Left ventricle myocardium inferior (tissue), 1 donor: ENCODE measurements at regions not wholly inside any gene's neighbourhood (a gene's known extent, or its start where the extent isn't known, plus 50 kb on each side); places are given as distances from the start of the nearest gene placed in this dataset.
"Not testable (repeated sequence)": the region's sequence is repeated elsewhere in the genome, so short reads cannot be mapped to it uniquely, and the experiment has no call there.

Source experiments
- DNase-seq: peaks from one replicate; pipeline ENCODE4 v3.0.0-alpha.2; 2020
- H3K27ac ChIP-seq: fragments of 200-600 bp; replicated peaks from 2 replicates; pipeline ENCODE4 v1.8.0; 2021
- H3K27me3 ChIP-seq: fragments of 200-600 bp; 2 replicates; pipeline ENCODE4 v1.8.0; 2021; ENCODE audit warnings: low read depth
- H3K36me3 ChIP-seq: fragments of 200-600 bp; 2 replicates; pipeline ENCODE4 v1.8.0; 2021
- H3K4me1 ChIP-seq: fragments of 200-600 bp; 2 replicates; pipeline ENCODE4 v1.8.0; 2021
- H3K4me3 ChIP-seq: fragments of 200-600 bp; 2 replicates; pipeline ENCODE4 v1.8.0; 2021; ENCODE audit warnings: mild to moderate bottlenecking, moderate library complexity
- H3K9me3 ChIP-seq: fragments of 200-600 bp; replicated peaks from 2 replicates; pipeline ENCODE4 v1.8.0; 2021
- intact Hi-C: fragments of 100-400 bp; cut with micrococcal nuclease; formaldehyde crosslinking; loops from one replicate; pipeline ENCODE4 v1.11.0; 2022
- TF ChIP-seq, protein P1 (sequence below): fragments of 200-600 bp; IDR thresholded peaks from 2 replicates; pipeline ENCODE4 v1.8.0; 2021; ENCODE audit warnings: antibody characterized with exemption, mild to moderate bottlenecking, borderline replicate concordance
- donor health status: DM: no; HTN: yes; CAD: no; lungs with severe emphysema.

- Histone ChIP-seq H3K27ac (no peak overlapping the region), H3K36me3 (no peaks in the 10 kb centered on the region), H3K9me3 (no peaks in the 10 kb centered on the region), H3K4me1 (no peaks in the 10 kb centered on the region), H3K27me3 (no peaks in the 10 kb centered on the region), H3K4me3 (no peak overlapping the region)
- TF ChIP-seq, protein P1, sequence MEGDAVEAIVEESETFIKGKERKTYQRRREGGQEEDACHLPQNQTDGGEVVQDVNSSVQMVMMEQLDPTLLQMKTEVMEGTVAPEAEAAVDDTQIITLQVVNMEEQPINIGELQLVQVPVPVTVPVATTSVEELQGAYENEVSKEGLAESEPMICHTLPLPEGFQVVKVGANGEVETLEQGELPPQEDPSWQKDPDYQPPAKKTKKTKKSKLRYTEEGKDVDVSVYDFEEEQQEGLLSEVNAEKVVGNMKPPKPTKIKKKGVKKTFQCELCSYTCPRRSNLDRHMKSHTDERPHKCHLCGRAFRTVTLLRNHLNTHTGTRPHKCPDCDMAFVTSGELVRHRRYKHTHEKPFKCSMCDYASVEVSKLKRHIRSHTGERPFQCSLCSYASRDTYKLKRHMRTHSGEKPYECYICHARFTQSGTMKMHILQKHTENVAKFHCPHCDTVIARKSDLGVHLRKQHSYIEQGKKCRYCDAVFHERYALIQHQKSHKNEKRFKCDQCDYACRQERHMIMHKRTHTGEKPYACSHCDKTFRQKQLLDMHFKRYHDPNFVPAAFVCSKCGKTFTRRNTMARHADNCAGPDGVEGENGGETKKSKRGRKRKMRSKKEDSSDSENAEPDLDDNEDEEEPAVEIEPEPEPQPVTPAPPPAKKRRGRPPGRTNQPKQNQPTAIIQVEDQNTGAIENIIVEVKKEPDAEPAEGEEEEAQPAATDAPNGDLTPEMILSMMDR: no peak
- no peak for DNase-seq
- intact Hi-C loops: no loop called here
These were observed 150.0 kb upstream of the GOT2 start for GRCh38 chr16:58884141-58884540.

- Histone ChIP-seq H3K27ac (no peak overlapping the region), H3K4me3 (no peak overlapping the region), H3K4me1 (no peaks in the 10 kb centered on the region), H3K36me3 (no peaks in the 10 kb centered on the region), H3K9me3 (peaks cover 5% of the 10 kb centered on the region), H3K27me3 (no peaks in the 10 kb centered on the region)
- intact Hi-C loops: no loop called here
- TF ChIP-seq, protein P1: no peak
- no peak for DNase-seq
These were observed 149.0 kb upstream of the GOT2 start for GRCh38 chr16:58883131-58883530.

DNA sequence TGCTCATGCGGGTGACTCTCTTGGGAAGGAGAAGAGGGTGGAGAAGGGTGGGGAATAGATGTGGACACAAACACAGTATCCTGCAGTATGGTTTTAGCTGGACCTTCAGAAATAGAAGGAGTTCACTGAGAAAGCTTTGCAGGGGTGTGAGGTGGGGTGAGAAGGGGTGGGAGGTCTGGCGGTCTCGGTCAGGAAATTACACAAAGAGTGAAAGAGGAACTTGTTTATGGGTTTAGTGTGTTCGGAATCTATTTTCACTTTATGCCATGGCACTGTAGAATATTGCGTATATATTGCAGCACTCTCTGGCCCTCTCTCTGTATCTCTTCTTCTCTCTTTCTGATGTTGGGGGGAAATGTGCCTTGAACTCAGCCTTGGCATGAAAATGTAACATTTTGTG, 148.2 kb upstream of the GOT2 start:
- no peak for DNase-seq
- no peak overlapping the region for H3K27ac ChIP-seq

GRCh38 chr16:58878641-58879040, 144.5 kb upstream of the GOT2 start:
- H3K4me3 ChIP-seq, H3K27me3 ChIP-seq, intact Hi-C loops, DNase-seq, H3K27ac ChIP-seq, H3K36me3 ChIP-seq, H3K4me1 ChIP-seq: not testable (repeated sequence)
- peaks cover 28% of the 10 kb centered on the region for H3K9me3 ChIP-seq

More for the DNA sequence above, 148.2 kb upstream of the GOT2 start:
- TF ChIP-seq, protein P1: no peak
- Histone ChIP-seq H3K36me3 (no peaks in the 10 kb centered on the region), H3K27me3 (no peaks in the 10 kb centered on the region), H3K9me3 (peaks cover 12% of the 10 kb centered on the region), H3K4me3 (no peak overlapping the region), H3K4me1 (no peaks in the 10 kb centered on the region)
- intact Hi-C loops: no loop called here

- Histone ChIP-seq H3K27ac (no peak overlapping the region), H3K36me3 (no peaks in the 10 kb centered on the region), H3K9me3 (no peaks in the 10 kb centered on the region), H3K4me1 (no peaks in the 10 kb centered on the region), H3K27me3 (no peaks in the 10 kb centered on the region), H3K4me3 (no peak overlapping the region)
- intact Hi-C loops: no loop called here
- TF ChIP-seq, protein P1: no peak
- DNase-seq: no peak
These were observed 132.8 kb upstream of the GOT2 start for GRCh38 chr16:58866935-58867334.

DNA sequence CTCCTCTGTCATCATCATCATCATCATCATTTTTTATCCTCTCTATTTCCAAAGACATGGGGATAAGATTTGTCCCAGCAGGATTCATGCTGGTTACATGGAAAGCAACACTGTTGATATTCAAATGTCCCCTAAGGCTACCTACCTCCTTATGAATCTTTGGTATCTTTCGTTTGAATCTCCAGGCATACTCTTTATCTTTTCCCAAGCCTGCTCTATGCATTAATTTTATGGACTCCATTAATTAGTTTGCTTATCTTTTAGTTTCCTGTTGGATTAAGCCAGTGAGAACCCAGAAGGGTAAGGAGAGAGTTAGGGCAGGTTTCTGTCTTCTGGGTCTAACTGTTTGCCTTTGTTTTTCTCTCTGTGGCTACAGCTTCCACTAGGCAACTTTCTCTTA, 129.6 kb upstream of the GOT2 start:
- Histone ChIP-seq H3K27ac (no peak overlapping the region), H3K9me3 (no peaks in the 10 kb centered on the region), H3K4me1 (no peaks in the 10 kb centered on the region), H3K4me3 (no peak overlapping the region), H3K36me3 (no peaks in the 10 kb centered on the region), H3K27me3 (no peaks in the 10 kb centered on the region)
- no peak for DNase-seq
- TF ChIP-seq, protein P1: no peak
- intact Hi-C loops: no loop called here
